HepG2 (cell line): ENCODE measurements at regions not wholly inside any gene's neighbourhood (a gene's known extent, or its start where the extent isn't known, plus 50 kb on each side); places are given as distances from the start of the nearest gene placed in this dataset.

Experiments
- ATAC-seq: fragments of 200-7000 bp; cut with Tn5 transposase; 3 replicates; pipeline ENCODE4 v1.9.1; 2020; ENCODE audit warnings: mild to moderate bottlenecking, moderate library complexity
- BruUV-seq: library from RNA; stranded (reverse); fragments of 400-500 nt; replicated peaks from 2 replicates; lab custom pipeline; 2021; lab: Mats Ljungman, UMichigan
- CTCF ChIA-PET: fragments of 300-600 bp; formaldehyde crosslinking; extraction: SDS; loops from one replicate; lab custom pipeline; 2021; ENCODE audit warnings: low total read pairs, inconsistent platforms, low intra/inter-chr PET ratio; lab: Yijun Ruan, JAX
- POLR2A ChIA-PET: fragments of 350-600 bp; sonication (Branson Sonifier 250); formaldehyde crosslinking; loops from one replicate; lab custom pipeline; 2020; ENCODE audit warnings: antibody characterized with exemption, inconsistent platforms; lab: Yijun Ruan, JAX
- DNase-seq: peaks from one replicate; pipeline ENCODE4 v3.0.0-alpha.2; 2015; ENCODE audit warnings: low spot score
- FAIRE-seq: peaks from 3 replicates; lab custom pipeline; 2011; peaks lifted over from hg19 to GRCh38; lab: Jason Lieb, UNC
- H2AFZ ChIP-seq: one replicate; pipeline ENCODE4 v1.6.1; 2011; ENCODE audit warnings: low read length, inconsistent platforms
- H3K27ac ChIP-seq: fragments of 300-600 bp; 3 replicates; pipeline ENCODE4 v1.8.0; 2011; ENCODE audit warnings: mixed run types, mild to moderate bottlenecking, mixed read lengths, low read length, inconsistent platforms; ENCODE audit not compliant: insufficient read depth; ENCODE audit errors: extremely low read length
- H3K27me3 ChIP-seq, 2 experiments: fragments of 200-600 bp in 1 of 2; 2 replicates in 1 of 2; 3 replicates in 1 of 2; pipeline versions ENCODE4 v1.6.0 to v1.8.0; 2011; ENCODE audit warnings: low read length in 2 of 2, mild to moderate bottlenecking in 2 of 2, moderate library complexity in 2 of 2, inconsistent platforms in 1 of 2; ENCODE audit not compliant: insufficient read depth in 2 of 2, control insufficient read depth in 1 of 2
- H3K36me3 ChIP-seq, 2 experiments: fragments of 200-600 bp in 1 of 2; replicated peaks in 1 of 2; 2 replicates in 1 of 2; 3 replicates in 1 of 2; pipeline versions ENCODE4 v1.5.1 to v1.8.0; 2011; ENCODE audit warnings: low read length in 2 of 2, inconsistent platforms in 1 of 2; ENCODE audit not compliant: insufficient read depth in 2 of 2, control insufficient read depth in 1 of 2
- H3K4me1 ChIP-seq: 2 replicates; pipeline ENCODE4 v1.5.1; 2012; ENCODE audit warnings: low read length, inconsistent platforms; ENCODE audit not compliant: insufficient read depth
- H3K4me2 ChIP-seq: 2 replicates; pipeline ENCODE4 v1.6.0; 2011; ENCODE audit warnings: low read depth, low read length, inconsistent platforms
- H3K4me3 ChIP-seq, 3 experiments: fragments of 200-600 bp in 1 of 3; sonication (generic), shearing (Covaris generic) in 1 of 3; replicated peaks in 1 of 3; 2 replicates each; pipeline ENCODE4 v1.5.1; 2011 to 2016; ENCODE audit warnings: low read length in 3 of 3, inconsistent platforms in 2 of 3, low read depth in 2 of 3, mild to moderate bottlenecking in 2 of 3, control low read depth in 1 of 3, mixed read lengths in 1 of 3; ENCODE audit not compliant: insufficient read depth in 1 of 3
- H3K79me2 ChIP-seq: one replicate; pipeline ENCODE4 v1.6.1; 2011; ENCODE audit warnings: low read length, inconsistent platforms; ENCODE audit not compliant: insufficient read depth
- H3K9ac ChIP-seq: 2 replicates; pipeline ENCODE4 v1.6.0; 2011; ENCODE audit warnings: mild to moderate bottlenecking, low read depth, low read length, inconsistent platforms; ENCODE audit not compliant: insufficient read depth
- H3K9me3 ChIP-seq: 2 replicates; pipeline ENCODE4 v1.5.1; 2012; ENCODE audit warnings: mild to moderate bottlenecking, low read length
- H4K20me1 ChIP-seq: 2 replicates; pipeline ENCODE4 v1.6.0; 2011; ENCODE audit warnings: inconsistent platforms, mild to moderate bottlenecking, low read length, moderate library complexity; ENCODE audit not compliant: insufficient read depth
- GABPA ChIP-seq, 2 experiments: IDR thresholded peaks; 2 replicates each; pipeline ENCODE4 v1.6.1; 2011 to 2016; ENCODE audit warnings: low read depth in 2 of 2, low read length in 1 of 2, missing biosample characterization in 1 of 2, missing genetic modification characterization in 1 of 2
- GTF2F1 ChIP-seq: fragments of 150-350 bp; IDR thresholded peaks from 2 replicates; pipeline ENCODE4 v1.6.1; 2014; ENCODE audit warnings: low read length
- HCFC1 ChIP-seq: fragments of 150-350 bp; IDR thresholded peaks from 2 replicates; pipeline ENCODE4 v1.6.1; 2014; ENCODE audit warnings: low read depth, low read length
- HOXA3 ChIP-seq: sonication (generic); formaldehyde crosslinking; IDR thresholded peaks from 2 replicates; pipeline ENCODE4 v1.5.0; 2020; ENCODE audit warnings: missing genetic modification reagents
- MEIS2 ChIP-seq: sonication (generic); formaldehyde crosslinking; IDR thresholded peaks from 2 replicates; pipeline ENCODE4 v1.9.0; 2021; ENCODE audit warnings: mild to moderate bottlenecking, missing genetic modification reagents
- RBAK ChIP-seq: sonication (generic); formaldehyde crosslinking; IDR thresholded peaks from 2 replicates; pipeline ENCODE4 v1.5.1; 2020; ENCODE audit warnings: mild to moderate bottlenecking, missing genetic modification reagents
- SIX1 ChIP-seq: sonication (generic); formaldehyde crosslinking; IDR thresholded peaks from 2 replicates; pipeline ENCODE4 v1.4.0; 2020; ENCODE audit warnings: missing genetic modification reagents, borderline replicate concordance
- SP140L ChIP-seq: sonication (generic); formaldehyde crosslinking; IDR thresholded peaks from 2 replicates; pipeline ENCODE4 v1.4.0; 2020; ENCODE audit warnings: missing genetic modification reagents, borderline replicate concordance
- TAF1 ChIP-seq: sonication (generic); formaldehyde crosslinking; IDR thresholded peaks from 2 replicates; pipeline ENCODE4 v1.4.0; 2020; ENCODE audit warnings: missing genetic modification reagents
- ZNF143 ChIP-seq: sonication (generic); formaldehyde crosslinking; IDR thresholded peaks from 2 replicates; pipeline ENCODE4 v1.4.0; 2020; ENCODE audit warnings: missing genetic modification reagents
- ZNF292 ChIP-seq: sonication (generic); formaldehyde crosslinking; IDR thresholded peaks from 2 replicates; pipeline ENCODE4 v1.8.1; 2022; ENCODE audit warnings: mild to moderate bottlenecking, low read depth, missing genetic modification reagents, borderline replicate concordance
- ZNF558 ChIP-seq: sonication (generic); formaldehyde crosslinking; IDR thresholded peaks from 2 replicates; pipeline ENCODE4 v1.9.0; 2022; ENCODE audit warnings: mild to moderate bottlenecking, missing genetic modification reagents, borderline replicate concordance
- ZNF781 ChIP-seq: sonication (generic); formaldehyde crosslinking; IDR thresholded peaks from 2 replicates; pipeline ENCODE4 v1.5.1; 2020; ENCODE audit warnings: borderline replicate concordance, mild to moderate bottlenecking, missing genetic modification reagents; ENCODE audit errors: not compliant biosample characterization
- ZNF816 ChIP-seq: sonication (generic); formaldehyde crosslinking; IDR thresholded peaks from 2 replicates; pipeline ENCODE4 v1.8.0; 2022; ENCODE audit warnings: missing genetic modification reagents, mild to moderate bottlenecking, borderline replicate concordance
- WGBS: methylation state at CpG from one replicate; pipeline ENCODE4 v1.1.6; 2017; ENCODE audit warnings: low lambda C conversion rate; 5-methylcytosine and 5-hydroxymethylcytosine counted together
- in situ Hi-C: cut with HindIII; loops from 2 replicates; pipeline ENCODE4 v1.10.0; 2017; ENCODE audit warnings: low pct_unique_long_range_greater_than_20kb; ENCODE audit not compliant: extremely low pct_ligation_motif_present
- intact Hi-C: fragments of 100-400 bp; cut with micrococcal nuclease; formaldehyde crosslinking; loops from one replicate; pipeline ENCODE4 v1.10.0; 2022; ENCODE audit not compliant: unreplicated experiment
- TF ChIP-seq, protein P1 (sequence below): IDR thresholded peaks from 2 replicates; pipeline ENCODE4 v1.6.1; 2016
- TF ChIP-seq, protein P2 (sequence below): sonication (generic); formaldehyde crosslinking; IDR thresholded peaks from 2 replicates; pipeline ENCODE4 v1.5.0; 2020; ENCODE audit warnings: missing genetic modification reagents

DNA sequence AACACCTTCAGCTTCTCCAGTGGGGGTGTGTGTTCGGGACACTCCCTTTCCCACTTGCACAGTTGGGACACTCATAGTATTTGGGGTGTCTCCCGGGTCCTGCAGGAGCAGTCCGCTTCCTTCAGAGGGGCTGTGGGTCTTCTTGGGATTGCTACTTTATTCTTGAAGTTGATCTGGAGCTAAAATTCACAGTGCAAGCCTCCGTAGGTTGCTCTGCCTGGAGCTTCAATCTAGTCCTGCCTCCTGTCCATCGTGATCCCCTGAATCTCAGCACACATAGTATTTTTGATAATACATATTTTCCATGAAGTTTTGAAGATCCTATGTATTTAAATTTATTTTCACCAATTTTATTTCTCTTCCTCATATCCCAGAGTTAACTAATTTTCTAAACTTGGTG is 902.1 kb downstream of the LTN1 start:
- H3K4me1 ChIP-seq: no peaks in the 10 kb centered on the region
- no peak overlapping the region for H2AFZ ChIP-seq
- peaks cover 82% of the 10 kb centered on the region for H3K9me3 ChIP-seq
- CTCF ChIA-PET: no interaction called here
- no peaks in the 10 kb centered on the region for H3K27me3 ChIP-seq
- DNase-seq (no peak), FAIRE-seq (no peak), ATAC-seq (no peak)
- H3K4me2 ChIP-seq: no peak overlapping the region
- no peaks in the 10 kb centered on the region for H3K79me2 ChIP-seq
- H3K27ac ChIP-seq: no peak overlapping the region
- BruUV-seq: no TSS peak
- TF ChIP-seq MEIS2 (CRISPR knock-in tag) (no peak), ZNF143 (CRISPR knock-in tag) (no peak), HOXA3 (CRISPR knock-in tag) (no peak), RBAK (CRISPR knock-in tag) (no peak), ZNF292 (CRISPR knock-in tag) (no peak), ZNF558 (no peak), ZNF816 (CRISPR knock-in tag) (no peak), TAF1 (no peak), GABPA (IDR thresholded peaks at IDR 0.05; ENCODE audit: low read depth, low read length) (no peak), GABPA (CRISPR knock-in tag; IDR thresholded peaks at IDR 0.05; ENCODE audit: low read depth) (no peak), GTF2F1 (no peak), SIX1 (CRISPR knock-in tag) (no peak), HCFC1 (no peak), ZNF781 (CRISPR knock-in tag) (no peak), SP140L (no peak)
- TF ChIP-seq, protein P1, sequence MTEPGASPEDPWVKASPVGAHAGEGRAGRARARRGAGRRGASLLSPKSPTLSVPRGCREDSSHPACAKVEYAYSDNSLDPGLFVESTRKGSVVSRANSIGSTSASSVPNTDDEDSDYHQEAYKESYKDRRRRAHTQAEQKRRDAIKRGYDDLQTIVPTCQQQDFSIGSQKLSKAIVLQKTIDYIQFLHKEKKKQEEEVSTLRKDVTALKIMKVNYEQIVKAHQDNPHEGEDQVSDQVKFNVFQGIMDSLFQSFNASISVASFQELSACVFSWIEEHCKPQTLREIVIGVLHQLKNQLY (CRISPR knock-in tag): no peak
- TF ChIP-seq, protein P2, sequence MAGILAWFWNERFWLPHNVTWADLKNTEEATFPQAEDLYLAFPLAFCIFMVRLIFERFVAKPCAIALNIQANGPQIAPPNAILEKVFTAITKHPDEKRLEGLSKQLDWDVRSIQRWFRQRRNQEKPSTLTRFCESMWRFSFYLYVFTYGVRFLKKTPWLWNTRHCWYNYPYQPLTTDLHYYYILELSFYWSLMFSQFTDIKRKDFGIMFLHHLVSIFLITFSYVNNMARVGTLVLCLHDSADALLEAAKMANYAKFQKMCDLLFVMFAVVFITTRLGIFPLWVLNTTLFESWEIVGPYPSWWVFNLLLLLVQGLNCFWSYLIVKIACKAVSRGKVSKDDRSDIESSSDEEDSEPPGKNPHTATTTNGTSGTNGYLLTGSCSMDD (CRISPR knock-in tag): no peak
- POLR2A ChIA-PET: no interaction called here
- H3K9ac ChIP-seq: no peak overlapping the region
- no peaks in the 10 kb centered on the region for H4K20me1 ChIP-seq
- 40% methylated on average over 5 of the region's 5 CpGs for WGBS
- in situ Hi-C loops: no loop called here
- no peak overlapping the region for H3K4me3 ChIP-seq
- intact Hi-C loops: no loop called here
- H3K36me3 ChIP-seq: no peaks in the 10 kb centered on the region
